ENCODE measurements at regions not wholly inside any gene's neighbourhood (a gene's known extent, or its start where the extent isn't known, plus 50 kb on each side); places are given as distances from the start of the nearest gene placed in this dataset.

- Mint-ChIP-seq H3K4me1 (no peaks in the 10 kb centered on the region), H3K27ac (no peak overlapping the region), H3K27me3 (ENCODE audit: low read depth in 3 of 3) (no peaks in the 10 kb centered on the region), H3K9me3 (peaks cover 2 to 15% (median 6%) of the 10 kb centered on the region in 7 donors), H3K36me3 (no peaks in the 10 kb centered on the region), H3K4me3 (no peak overlapping the region)
- Histone ChIP-seq H4K20me1 (ENCODE audit: insufficient read depth, low read length) (no peaks in the 10 kb centered on the region), H2AFZ (ENCODE audit: insufficient read depth, low read depth, low read length, poor library complexity, severe bottlenecking) (no peak overlapping the region), H3K4me3 (replicated peaks in 1 of 3; ENCODE audit: low read depth in 2 of 3, low read length in 3 of 3) (no peak overlapping the region), H3K4me2 (replicated peaks; ENCODE audit: extremely low read depth, low read length, poor library complexity, severe bottlenecking) (no peak overlapping the region), H3K9me3 (replicated peaks in 1 of 2; ENCODE audit: control insufficient read depth in 1 of 2, insufficient read depth in 1 of 2, low read length in 2 of 2) (peaks cover 0 to 8% of the 10 kb centered on the region in 2 donors), H3K4me1 (ENCODE audit: control insufficient read depth in 1 of 2, insufficient read depth in 2 of 2, low read length in 2 of 2) (no peaks in the 10 kb centered on the region), H3K27ac (ENCODE audit: low read depth in 1 of 2, low read length in 2 of 2) (no peak overlapping the region), H3K36me3 (replicated peaks in 1 of 2; ENCODE audit: control insufficient read depth in 1 of 2, insufficient read depth in 2 of 2, low read length in 2 of 2) (no peaks in the 10 kb centered on the region), H3K79me2 (ENCODE audit: insufficient read depth, low read length) (no peaks in the 10 kb centered on the region), H3K9ac (ENCODE audit: insufficient read depth, low read length, poor library complexity, severe bottlenecking) (no peak overlapping the region), H3K27me3 (ENCODE audit: control insufficient read depth in 2 of 2, insufficient read depth in 2 of 2, low read length in 2 of 2) (no peaks in the 10 kb centered on the region)
- 44% methylated on average over 1 of the region's 7 CpGs for WGBS (ENCODE audit: insufficient coverage)
- DNase-seq: no peak
- TF ChIP-seq CTCF (IDR thresholded peaks at IDR 0.05): no peak
- intact Hi-C loops (cut with micrococcal nuclease): no loop called here
Measured at GRCh38 chr4:18440527-18441202, 419.1 kb upstream of the LCORL start.

GRCh38 chr4:18439311-18439710 is 417.8 kb upstream of the LCORL start:
- no peaks in the 10 kb centered on the region for H3K79me2 ChIP-seq (ENCODE audit: insufficient read depth, low read length)
- 88% methylated on average over 3 of the region's 3 CpGs for WGBS (ENCODE audit: insufficient coverage)
- peaks cover 0 to 10% (median 4%) of the 10 kb centered on the region in 7 donors for H3K9me3 Mint-ChIP-seq
- H4K20me1 ChIP-seq (ENCODE audit: insufficient read depth, low read length): no peaks in the 10 kb centered on the region
- no peaks in the 10 kb centered on the region for H3K36me3 ChIP-seq (replicated peaks in 1 of 2; ENCODE audit: control insufficient read depth in 1 of 2, insufficient read depth in 2 of 2, low read length in 2 of 2)
- no peak overlapping the region for H3K27ac ChIP-seq (ENCODE audit: low read depth in 1 of 2, low read length in 2 of 2)
- no peaks in the 10 kb centered on the region for H3K36me3 Mint-ChIP-seq
- no peak overlapping the region for H3K9ac ChIP-seq (ENCODE audit: insufficient read depth, low read length, poor library complexity, severe bottlenecking)
- no peak overlapping the region for H3K27ac Mint-ChIP-seq
- no peak overlapping the region for H3K4me2 ChIP-seq (replicated peaks; ENCODE audit: extremely low read depth, low read length, poor library complexity, severe bottlenecking)
- intact Hi-C loops (cut with micrococcal nuclease): no loop called here
- H3K27me3 ChIP-seq (ENCODE audit: control insufficient read depth in 2 of 2, insufficient read depth in 2 of 2, low read length in 2 of 2): no peaks in the 10 kb centered on the region
- no peak for DNase-seq
- no peak overlapping the region for H3K4me3 ChIP-seq (replicated peaks in 1 of 3; ENCODE audit: low read depth in 2 of 3, low read length in 3 of 3)
- no peaks in the 10 kb centered on the region for H3K4me1 Mint-ChIP-seq
- no peak overlapping the region for H2AFZ ChIP-seq (ENCODE audit: insufficient read depth, low read depth, low read length, poor library complexity, severe bottlenecking)
- H3K4me3 Mint-ChIP-seq: no peak overlapping the region
- H3K4me1 ChIP-seq (ENCODE audit: control insufficient read depth in 1 of 2, insufficient read depth in 2 of 2, low read length in 2 of 2): no peaks in the 10 kb centered on the region
- H3K9me3 ChIP-seq (replicated peaks in 1 of 2; ENCODE audit: control insufficient read depth in 1 of 2, insufficient read depth in 1 of 2, low read length in 2 of 2): peaks cover 0 to 8% of the 10 kb centered on the region in 2 donors
- no peak for TF ChIP-seq CTCF (IDR thresholded peaks at IDR 0.05)
- no peaks in the 10 kb centered on the region for H3K27me3 Mint-ChIP-seq (ENCODE audit: low read depth in 3 of 3)
